PC-3 (cell line): ENCODE measurements at regions not wholly inside any gene's neighbourhood (a gene's known extent, or its start where the extent isn't known, plus 50 kb on each side); places are given as distances from the start of the nearest gene placed in this dataset.

Experiments used
- ATAC-seq: fragments of 200-7000 bp; cut with Tn5 transposase; 2 replicates; pipeline ENCODE4 v1.9.1; 2020; ENCODE audit warnings: mild to moderate bottlenecking, moderate library complexity
- BruUV-seq: library from RNA; stranded (reverse); fragments of 400-500 nt; replicated peaks from 2 replicates; lab custom pipeline; 2021; lab: Mats Ljungman, UMichigan
- CTCF ChIA-PET: fragments of 300-600 bp; sonication (Branson Sonifier 250); formaldehyde crosslinking; loops from one replicate; lab custom pipeline; 2022; ENCODE audit warnings: antibody characterized with exemption; lab: Charles Lee
- POLR2A ChIA-PET: fragments of 300-600 bp; sonication (Branson Sonifier 250); formaldehyde crosslinking; loops from one replicate; lab custom pipeline; 2022; ENCODE audit warnings: antibody characterized with exemption; ENCODE audit not compliant: unreplicated experiment; lab: Charles Lee
- DNase-seq: peaks from one replicate; pipeline ENCODE4 v3.0.0-alpha.2; 2015
- H2AFZ ChIP-seq: fragments of 300-600 bp; sonication (generic); 2 replicates; pipeline ENCODE4 v1.6.0; 2016; ENCODE audit warnings: antibody characterized with exemption, low read length
- H3F3A ChIP-seq: fragments of 300-600 bp; sonication (generic); one replicate; pipeline ENCODE4 v1.6.0; 2017; ENCODE audit warnings: antibody characterized with exemption, low read length, control low read depth, mild to moderate bottlenecking; ENCODE audit not compliant: unreplicated experiment
- H3K27ac ChIP-seq: fragments of 300-600 bp; sonication (generic); 2 replicates; pipeline ENCODE4 v1.5.1; 2016; ENCODE audit warnings: mild to moderate bottlenecking, low read length
- H3K27me3 ChIP-seq: fragments of 300-600 bp; sonication (generic); 2 replicates; pipeline ENCODE4 v1.6.1; 2016; ENCODE audit warnings: low read length, mixed read lengths
- H3K36me3 ChIP-seq: fragments of 300-600 bp; sonication (generic); 2 replicates; pipeline ENCODE4 v1.6.1; 2016; ENCODE audit warnings: low read depth, mixed run types, low read length, mixed read lengths
- H3K4me1 ChIP-seq: fragments of 300-600 bp; sonication (generic); 2 replicates; pipeline ENCODE4 v1.5.1; 2016; ENCODE audit warnings: low read length; ENCODE audit not compliant: insufficient read depth
- H3K4me2 ChIP-seq: fragments of 300-600 bp; sonication (generic); 2 replicates; pipeline ENCODE4 v1.6.0; 2016; ENCODE audit warnings: low read length
- H3K4me3 ChIP-seq: fragments of 300-600 bp; sonication (generic); 2 replicates; pipeline ENCODE4 v1.5.1; 2016; ENCODE audit warnings: mild to moderate bottlenecking, low read length, mixed read lengths
- H3K79me2 ChIP-seq: fragments of 300-600 bp; sonication (generic); 2 replicates; pipeline ENCODE4 v1.6.1; 2017; ENCODE audit warnings: low read length, mixed read lengths
- H3K9ac ChIP-seq: fragments of 300-600 bp; sonication (generic); 2 replicates; pipeline ENCODE4 v1.6.0; 2016; ENCODE audit warnings: mild to moderate bottlenecking, low read length
- H3K9me2 ChIP-seq: fragments of 300-600 bp; sonication (generic); replicated peaks from 2 replicates; pipeline ENCODE4 v1.6.1; 2016; ENCODE audit warnings: mixed run types, low read length, mixed read lengths
- H3K9me3 ChIP-seq: fragments of 300-600 bp; sonication (generic); 2 replicates; pipeline ENCODE4 v1.6.1; 2016; ENCODE audit warnings: low read length, mixed read lengths
- H4K20me1 ChIP-seq: fragments of 300-600 bp; sonication (generic); 2 replicates; pipeline ENCODE4 v1.6.1; 2016; ENCODE audit warnings: low read length, mixed read lengths
- EZH2 ChIP-seq: fragments of 300-600 bp; sonication (generic); IDR thresholded peaks from one replicate; pipeline ENCODE4 v1.6.1; 2017; ENCODE audit warnings: antibody characterized with exemption, mild to moderate bottlenecking, low read length; ENCODE audit not compliant: unreplicated experiment
- EZH2phosphoT487 ChIP-seq: fragments of 300-600 bp; sonication (generic); IDR thresholded peaks from 2 replicates; pipeline ENCODE4 v1.6.1; 2018; ENCODE audit warnings: mild to moderate bottlenecking, antibody characterized with exemption, low read length, borderline replicate concordance
- intact Hi-C: fragments of 100-400 bp; cut with micrococcal nuclease; formaldehyde crosslinking; loops from 2 replicates; pipeline ENCODE4 v1.9.0; 2023
- TF ChIP-seq, protein P1 (sequence below): fragments of 300-600 bp; sonication (generic); conservative IDR thresholded peaks from 2 replicates; pipeline ENCODE4 v1.5.1; 2017; ENCODE audit warnings: antibody characterized with exemption, low read depth, mild to moderate bottlenecking, low read length

GRCh38 chr1:99516141-99516540 is 129.8 kb upstream of the PALMD start:
- Histone ChIP-seq H3K36me3 (no peaks in the 10 kb centered on the region), H2AFZ (no peak overlapping the region), H3F3A (no peaks in the 10 kb centered on the region), H3K9ac (no peak overlapping the region), H3K27me3 (no peaks in the 10 kb centered on the region), H4K20me1 (no peaks in the 10 kb centered on the region), H3K9me2 (no peaks in the 10 kb centered on the region), H3K4me2 (no peak overlapping the region), H3K9me3 (no peaks in the 10 kb centered on the region), H3K4me3 (no peak overlapping the region), H3K4me1 (no peaks in the 10 kb centered on the region), H3K27ac (no peak overlapping the region), H3K79me2 (no peaks in the 10 kb centered on the region)
- ATAC-seq = no peak
- intact Hi-C loops = no loop called here
- BruUV-seq = no TSS peak
- TF ChIP-seq, protein P1, sequence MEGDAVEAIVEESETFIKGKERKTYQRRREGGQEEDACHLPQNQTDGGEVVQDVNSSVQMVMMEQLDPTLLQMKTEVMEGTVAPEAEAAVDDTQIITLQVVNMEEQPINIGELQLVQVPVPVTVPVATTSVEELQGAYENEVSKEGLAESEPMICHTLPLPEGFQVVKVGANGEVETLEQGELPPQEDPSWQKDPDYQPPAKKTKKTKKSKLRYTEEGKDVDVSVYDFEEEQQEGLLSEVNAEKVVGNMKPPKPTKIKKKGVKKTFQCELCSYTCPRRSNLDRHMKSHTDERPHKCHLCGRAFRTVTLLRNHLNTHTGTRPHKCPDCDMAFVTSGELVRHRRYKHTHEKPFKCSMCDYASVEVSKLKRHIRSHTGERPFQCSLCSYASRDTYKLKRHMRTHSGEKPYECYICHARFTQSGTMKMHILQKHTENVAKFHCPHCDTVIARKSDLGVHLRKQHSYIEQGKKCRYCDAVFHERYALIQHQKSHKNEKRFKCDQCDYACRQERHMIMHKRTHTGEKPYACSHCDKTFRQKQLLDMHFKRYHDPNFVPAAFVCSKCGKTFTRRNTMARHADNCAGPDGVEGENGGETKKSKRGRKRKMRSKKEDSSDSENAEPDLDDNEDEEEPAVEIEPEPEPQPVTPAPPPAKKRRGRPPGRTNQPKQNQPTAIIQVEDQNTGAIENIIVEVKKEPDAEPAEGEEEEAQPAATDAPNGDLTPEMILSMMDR = no peak
- TF ChIP-seq EZH2phosphoT487 (no peak), EZH2 (no peak)
- DNase-seq = no peak
- CTCF ChIA-PET = no interaction called here
- POLR2A ChIA-PET = no interaction called here

DNA sequence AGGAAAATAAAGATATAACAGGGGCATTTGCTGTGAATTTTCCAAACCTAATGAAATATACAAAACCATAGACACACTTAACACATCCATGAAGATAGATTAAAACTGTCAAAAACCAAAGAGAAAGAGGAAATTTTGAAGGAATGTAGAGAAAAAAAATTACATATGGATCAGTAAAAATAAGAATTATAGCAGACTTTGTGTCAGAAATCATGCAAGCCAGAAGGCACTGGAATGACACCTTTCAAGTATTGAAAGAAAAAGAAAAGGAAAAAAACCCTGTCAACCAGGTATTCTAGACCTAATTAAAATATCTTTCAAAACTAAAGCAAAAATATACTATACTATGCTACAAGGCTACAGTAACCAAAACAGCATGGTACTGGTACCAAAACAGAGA is 125.8 kb upstream of the PALMD start:
- Histone ChIP-seq H3K36me3 (no peaks in the 10 kb centered on the region), H3K27ac (no peak overlapping the region), H3K9me3 (no peaks in the 10 kb centered on the region), H3K79me2 (no peaks in the 10 kb centered on the region), H3K9me2 (no peaks in the 10 kb centered on the region), H3K4me3 (no peak overlapping the region), H3K4me1 (no peaks in the 10 kb centered on the region), H4K20me1 (no peaks in the 10 kb centered on the region), H3K27me3 (no peaks in the 10 kb centered on the region), H3K4me2 (no peak overlapping the region), H2AFZ (no peak overlapping the region), H3K9ac (no peak overlapping the region), H3F3A (no peaks in the 10 kb centered on the region)
- DNase-seq = no peak
- intact Hi-C loops = no loop called here
- no peak for ATAC-seq
- ChIA-PET POLR2A (no interaction called here), CTCF (no interaction called here)
- TF ChIP-seq EZH2phosphoT487 = no peak
- TF ChIP-seq, protein P1 = no peak
- TF ChIP-seq EZH2 = no peak
- BruUV-seq = no TSS peak

DNA sequence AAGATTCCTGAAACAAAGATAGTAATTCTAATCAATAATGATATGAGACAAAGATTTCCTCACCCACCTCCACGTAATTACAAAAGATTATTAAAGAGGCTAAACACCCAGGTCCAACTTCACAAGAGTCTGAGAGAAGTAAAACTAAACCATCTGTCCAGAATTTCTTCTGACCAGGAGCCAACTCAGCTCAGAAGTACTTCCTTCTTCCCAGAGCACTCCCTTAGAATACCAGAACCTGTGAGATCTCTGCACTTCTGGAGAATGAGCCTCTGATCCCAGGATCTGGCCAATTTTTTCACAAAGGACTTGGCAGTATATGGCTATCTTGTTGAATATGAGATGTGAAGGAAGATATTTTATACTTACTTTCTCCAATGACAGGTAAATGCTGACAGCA is 120.6 kb upstream of the PALMD start:
- POLR2A ChIA-PET = no interaction called here
- intact Hi-C loops = loop anchor here (5.0 kb wide), 2 partner anchors 47 to 122 kb away; partner anchors contain the start of gene PALMD
- CTCF ChIA-PET = no interaction called here

More for the DNA sequence above, 120.6 kb upstream of the PALMD start:
- Histone ChIP-seq H3K27me3 (no peaks in the 10 kb centered on the region), H3K9ac (no peak overlapping the region), H3K9me3 (no peaks in the 10 kb centered on the region), H3K4me3 (no peak overlapping the region), H3K4me2 (no peak overlapping the region), H3K27ac (no peak overlapping the region), H3K4me1 (no peaks in the 10 kb centered on the region), H3K79me2 (no peaks in the 10 kb centered on the region), H4K20me1 (no peaks in the 10 kb centered on the region), H3K36me3 (no peaks in the 10 kb centered on the region), H3K9me2 (no peaks in the 10 kb centered on the region), H2AFZ (no peak overlapping the region), H3F3A (no peaks in the 10 kb centered on the region)
- no TSS peak for BruUV-seq
- TF ChIP-seq, protein P1 = no peak
- TF ChIP-seq EZH2 (no peak), EZH2phosphoT487 (no peak)
- ATAC-seq (no peak), DNase-seq (no peak)
